Spleen (tissue), 7 donors: ENCODE measurements at regions not wholly inside any gene's neighbourhood (a gene's known extent, or its start where the extent isn't known, plus 50 kb on each side); places are given as distances from the start of the nearest gene placed in this dataset.

ENCODE experiments used
- CTCF ChIP-seq, 11 experiments: fragments of 200-600 bp in 7 of 11; fragments of 450-650 bp in 4 of 11; sonication (generic) in 4 of 11; IDR thresholded peaks in 8 of 11; conservative IDR thresholded peaks in 3 of 11; 1 replicate in 7 of 11; 2 replicates in 4 of 11; pipeline versions ENCODE4 v1.4.0 to v1.8.0; 2016 to 2021; ENCODE audit warnings: antibody characterized with exemption in 11 of 11, inconsistent platforms in 4 of 11, mild to moderate bottlenecking in 1 of 11
- POLR2A ChIP-seq, 3 donors: fragments of 450-650 bp; IDR thresholded peaks; one replicate each; pipeline ENCODE4 v1.5.1; 2017; ENCODE audit warnings: antibody characterized with exemption in 3 of 3, mild to moderate bottlenecking in 1 of 3
- donor health status: DM: no; HTN: no; CAD: no; lungs with moderate emphysema.
- donor health status: DM: no; HTN: no; CAD: no.
- donor health status: DM: no; HTN: no; CAD: no.

DNA sequence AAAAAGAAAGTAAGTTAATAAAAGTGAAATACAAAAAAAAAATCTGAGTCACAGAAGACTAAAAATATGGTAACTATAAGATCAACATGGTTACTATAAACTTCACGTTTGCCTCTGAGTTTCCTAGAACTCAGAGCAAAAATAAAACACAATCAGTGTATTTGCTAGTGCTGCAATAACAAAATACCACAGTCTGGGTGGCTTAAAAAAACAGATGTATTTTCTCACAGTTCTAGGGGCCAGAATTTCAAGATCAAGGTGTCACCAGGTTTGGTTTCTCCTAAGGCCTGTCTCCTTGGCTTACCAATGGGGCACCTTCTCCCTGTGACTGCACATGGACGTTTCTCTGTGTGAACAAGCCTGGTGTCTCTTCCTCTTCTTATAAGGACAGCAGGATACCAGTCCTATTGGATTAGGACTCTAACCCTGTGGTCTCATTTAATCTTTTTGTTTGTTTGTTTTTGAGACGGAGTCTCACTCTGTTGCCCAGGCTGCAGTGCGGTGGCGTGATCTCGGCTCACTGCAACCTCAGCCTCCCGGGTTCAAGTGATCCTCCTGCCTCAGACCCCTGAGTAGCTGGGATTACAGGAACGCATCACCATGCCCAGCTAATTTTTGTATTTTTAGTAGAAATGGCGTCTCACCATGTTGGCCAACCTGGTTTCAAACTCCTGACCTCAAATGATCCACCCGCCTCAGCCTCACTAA, 104.9 kb upstream of the LOC128125822 start:
- TF ChIP-seq POLR2A (IDR thresholded peaks at IDR 0.05) (no peak), CTCF (IDR thresholded peaks at IDR 0.05 in 8 of 11, conservative IDR thresholded peaks at IDR 0.05 in 3 of 11) (no peak)
